ENCODE measurements at regions not wholly inside any gene's neighbourhood (a gene's known extent, or its start where the extent isn't known, plus 50 kb on each side); places are given as distances from the start of the nearest gene placed in this dataset.
"Not testable (repeated sequence)": the region's sequence is repeated elsewhere in the genome, so short reads cannot be mapped to it uniquely, and the experiment has no call there.

GRCh38 chr1:228611707-228612106 lies 123.6 kb upstream of the RHOU start:
- DNase-seq (ENCODE audit: low spot score): not testable (repeated sequence)

- not testable (repeated sequence) for DNase-seq (ENCODE audit: low spot score)
These were observed 113.1 kb upstream of the RHOU start for GRCh38 chr1:228622002-228622716.

GRCh38 chr1:228626481-228626880 lies 108.8 kb upstream of the RHOU start:
- DNase-seq (ENCODE audit: low spot score): not testable (repeated sequence)

GRCh38 chr1:228632858-228633257 lies 102.4 kb upstream of the RHOU start:
- not testable (repeated sequence) for DNase-seq (ENCODE audit: low spot score)

GRCh38 chr1:228635304-228635703 lies 100.0 kb upstream of the RHOU start:
- not testable (repeated sequence) for DNase-seq (ENCODE audit: low spot score)

- not testable (repeated sequence) for DNase-seq (ENCODE audit: low spot score)
These were observed 97.8 kb upstream of the RHOU start for GRCh38 chr1:228637529-228637928.

GRCh38 chr1:228646717-228647522 lies 88.4 kb upstream of the RHOU start:
- peak; percentile 18 for DNase-seq (ENCODE audit: low spot score)

GRCh38 chr1:228647523-228648444 lies 87.5 kb upstream of the RHOU start:
- peak; percentile 7 for DNase-seq (ENCODE audit: low spot score)

- DNase-seq (ENCODE audit: low spot score): no peak
These were observed 86.5 kb upstream of the RHOU start for GRCh38 chr1:228648647-228649383.

- DNase-seq (ENCODE audit: low spot score): no peak
These were observed 85.1 kb upstream of the RHOU start for GRCh38 chr1:228650141-228650540.

GRCh38 chr1:228650946-228651345 lies 84.3 kb upstream of the RHOU start:
- no peak for DNase-seq (ENCODE audit: low spot score)

GRCh38 chr1:228652116-228652515 lies 83.2 kb upstream of the RHOU start:
- DNase-seq (ENCODE audit: low spot score): no peak

GRCh38 chr1:228653057-228653456 lies 82.2 kb upstream of the RHOU start:
- not testable (repeated sequence) for DNase-seq (ENCODE audit: low spot score)

- no peak for DNase-seq (ENCODE audit: low spot score)
These were observed 81.5 kb upstream of the RHOU start for GRCh38 chr1:228653748-228654147.

- no peak for DNase-seq (ENCODE audit: low spot score)
These were observed 79.4 kb upstream of the RHOU start for GRCh38 chr1:228655796-228656394.

GRCh38 chr1:228662007-228662689 lies 73.1 kb upstream of the RHOU start:
- not testable (repeated sequence) for DNase-seq (ENCODE audit: low spot score)

- peak; percentile 68 for DNase-seq (ENCODE audit: low spot score)
These were observed 70.8 kb upstream of the RHOU start for GRCh38 chr1:228664399-228664914.

GRCh38 chr1:228666686-228667623 lies 68.3 kb upstream of the RHOU start:
- DNase-seq (ENCODE audit: low spot score): no peak

Measured in CD4-positive, alpha-beta T cell treated with Interleukin-6 at 100 ng/mL for 8 hours (primary cell).